Activated CD4-positive, alpha-beta T cell treated with anti-CD3 and anti-CD28 coated beads, Interleukin-2, Interleukin-6, amounts not matched to agents 100 ng/mL and 50 ng/mL, durations not matched to agents 16 hours and 8 hours (primary cell): ENCODE measurements at regions not wholly inside any gene's neighbourhood (a gene's known extent, or its start where the extent isn't known, plus 50 kb on each side); places are given as distances from the start of the nearest gene placed in this dataset.
"Not testable (repeated sequence)": the region's sequence is repeated elsewhere in the genome, so short reads cannot be mapped to it uniquely, and the experiment has no call there.

ENCODE experiments used
- DNase-seq: peaks from one replicate; pipeline ENCODE4 v3.0.0-alpha.2; 2020

DNA sequence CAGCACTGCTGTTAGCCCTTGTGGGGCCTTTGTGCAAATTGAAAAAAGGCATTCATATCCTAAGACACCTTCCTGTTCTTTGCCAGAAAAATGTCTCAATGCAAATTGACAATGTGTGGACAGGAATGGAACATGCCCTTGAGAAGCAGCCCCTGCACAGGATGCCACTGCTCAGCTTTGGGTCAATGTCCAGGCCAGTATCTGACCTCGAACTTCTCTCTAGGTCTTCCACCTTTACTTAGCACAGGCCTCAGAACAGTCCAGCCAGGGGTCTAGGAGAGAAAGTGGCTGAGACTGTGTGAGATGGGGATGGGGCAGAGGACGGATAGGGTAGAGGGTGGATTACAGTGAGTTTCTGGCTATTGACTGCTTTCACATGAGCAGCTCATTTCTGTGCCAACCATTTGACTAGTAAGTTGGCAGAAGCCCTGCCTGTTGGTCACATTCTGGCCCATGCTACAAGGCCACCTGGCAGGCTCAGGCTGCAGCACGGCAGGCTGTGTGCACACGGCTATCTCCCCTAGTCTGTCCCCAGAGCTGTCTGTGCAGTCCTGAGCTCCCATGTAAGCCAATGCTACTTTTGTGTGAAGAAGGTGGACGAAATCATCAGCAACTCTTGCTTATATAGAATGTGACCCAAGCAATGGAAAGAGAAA is 254.5 kb upstream of the PLGLB1 start:
- not testable (repeated sequence) for DNase-seq

GRCh38 chr2:87276673-87277072 is 255.0 kb upstream of the PLGLB1 start:
- not testable (repeated sequence) for DNase-seq

GRCh38 chr2:87277734-87278133 is 256.1 kb upstream of the PLGLB1 start:
- not testable (repeated sequence) for DNase-seq

DNA sequence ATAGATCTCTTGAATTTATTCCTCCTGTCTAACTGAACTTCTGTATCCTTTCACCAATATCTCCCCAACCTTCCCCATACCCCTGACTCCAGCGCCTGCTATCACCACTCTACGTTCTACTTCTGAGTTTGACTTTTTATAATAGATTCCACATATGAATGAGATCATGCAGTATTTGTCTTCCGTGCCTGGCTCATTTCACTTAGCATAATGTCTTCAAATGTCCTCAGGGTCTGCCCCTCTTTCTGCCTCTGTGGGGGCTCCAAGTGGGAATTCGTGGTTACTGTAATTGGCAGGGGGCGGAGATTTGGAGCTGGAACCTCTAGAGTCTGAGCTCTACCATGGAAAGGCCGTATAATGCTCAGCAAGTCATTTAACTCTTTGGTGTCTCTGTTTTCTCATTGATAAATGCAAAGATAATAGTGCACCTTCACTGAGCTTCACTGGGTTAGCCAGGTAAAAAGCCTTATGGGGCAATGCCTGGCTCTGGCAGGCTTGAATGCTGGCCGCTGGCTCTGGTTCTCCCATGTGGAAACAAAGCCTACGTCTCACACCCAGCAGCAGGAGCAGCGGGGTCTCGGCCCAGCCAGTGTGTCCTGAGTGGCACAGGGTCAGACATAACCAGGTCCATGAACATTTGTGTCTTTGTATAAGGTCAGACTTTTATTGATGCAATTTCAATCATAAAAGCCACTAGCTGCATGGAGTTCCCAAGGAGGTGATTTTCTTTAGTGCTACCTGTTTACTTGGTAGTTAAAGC is 259.1 kb upstream of the PLGLB1 start:
- not testable (repeated sequence) for DNase-seq

DNA sequence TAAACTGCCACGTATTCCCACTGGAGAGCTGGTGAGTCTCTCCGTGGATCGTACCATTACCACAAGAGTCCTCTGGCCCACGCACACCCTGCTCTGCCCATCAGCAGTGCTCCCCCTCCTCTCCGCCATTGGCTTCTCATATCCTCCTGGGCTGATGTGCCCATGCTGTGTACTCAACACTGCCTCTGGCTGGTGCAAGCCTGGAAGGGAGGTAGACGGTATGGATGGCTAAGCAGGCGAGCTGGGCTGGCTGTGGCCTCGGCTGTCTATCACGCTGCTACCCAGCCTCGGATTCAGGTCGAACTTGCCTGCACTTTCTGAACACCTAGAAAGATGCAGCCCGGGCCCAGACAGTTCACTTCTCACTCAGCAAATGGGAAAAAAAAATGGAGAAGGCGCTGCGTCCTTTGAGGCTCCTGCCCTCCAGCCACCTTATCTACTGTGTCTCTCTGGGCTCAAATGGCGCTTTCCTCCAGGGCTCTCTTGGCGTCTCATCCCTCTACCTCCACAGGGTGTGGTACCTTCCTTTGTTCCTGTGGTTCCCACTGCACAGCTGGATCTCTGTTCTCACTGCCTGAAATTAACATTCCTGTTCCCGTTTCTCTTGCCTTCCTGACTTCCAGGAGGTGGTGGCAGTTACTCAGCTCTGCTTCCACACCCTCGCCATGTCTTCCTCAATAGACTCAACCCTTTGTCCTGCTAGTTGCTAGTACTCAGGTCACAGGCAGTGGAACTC is 262.3 kb upstream of the PLGLB1 start:
- DNase-seq = not testable (repeated sequence)

GRCh38 chr2:87284471-87284772 is 262.8 kb upstream of the PLGLB1 start:
- not testable (repeated sequence) for DNase-seq

DNA sequence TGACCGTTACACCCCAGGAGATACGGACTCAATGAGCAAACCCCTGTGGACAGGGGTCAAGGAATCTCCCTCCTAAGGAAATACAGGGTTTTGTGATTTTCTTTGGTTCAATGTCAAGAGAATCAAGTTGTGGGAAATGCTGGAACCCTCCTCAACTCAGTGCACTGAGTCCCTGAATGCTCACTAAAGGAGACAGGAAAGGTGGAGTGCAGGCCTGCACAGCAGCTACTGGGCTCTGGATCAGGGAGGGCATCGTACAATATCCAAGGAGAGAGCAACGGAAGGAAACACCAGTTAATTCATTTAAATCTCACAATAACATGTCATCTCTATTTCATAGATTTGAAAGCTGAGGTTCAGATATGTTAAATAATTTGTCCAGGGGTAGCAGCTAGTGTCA is 263.5 kb upstream of the PLGLB1 start:
- not testable (repeated sequence) for DNase-seq

GRCh38 chr2:87290566-87291307 is 269.1 kb upstream of the PLGLB1 start:
- DNase-seq = not testable (repeated sequence)

DNA sequence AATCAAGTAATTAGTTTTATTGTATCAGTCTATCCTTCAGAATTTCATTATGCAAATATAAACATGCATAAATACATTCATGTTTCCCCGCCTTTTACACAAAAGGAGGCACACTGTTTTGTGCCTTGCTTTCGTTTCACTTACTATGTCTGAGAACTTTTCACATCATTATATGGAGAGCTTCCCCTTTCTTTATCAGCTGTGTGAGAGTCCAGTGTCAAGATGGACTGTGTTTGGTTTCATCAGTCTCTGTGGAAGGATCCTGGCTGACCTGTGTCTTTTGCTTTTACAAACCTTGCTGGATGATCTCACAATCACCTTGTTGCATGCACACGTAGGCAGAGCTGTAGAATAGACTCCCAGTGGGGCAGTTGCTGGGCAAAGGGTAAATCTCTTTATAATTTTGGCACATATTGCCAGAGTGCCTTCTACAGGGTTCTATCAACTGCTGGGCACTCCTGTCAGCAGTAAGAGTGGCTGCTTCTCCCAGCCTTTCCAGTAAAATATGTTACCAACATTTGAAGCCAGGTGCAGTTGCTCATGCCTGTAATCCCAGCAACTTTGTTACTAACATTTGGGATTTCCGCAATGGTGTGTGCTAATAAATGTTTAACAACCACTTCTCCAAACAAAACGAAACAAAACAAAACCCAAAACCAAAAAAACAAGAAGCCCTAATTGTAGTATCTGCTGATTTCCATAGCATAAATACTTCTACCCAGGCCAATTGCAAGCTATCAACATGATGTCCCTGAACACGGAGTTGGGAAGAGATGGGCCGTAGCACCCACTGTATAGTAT is 270.0 kb upstream of the PLGLB1 start:
- DNase-seq = not testable (repeated sequence)

DNA sequence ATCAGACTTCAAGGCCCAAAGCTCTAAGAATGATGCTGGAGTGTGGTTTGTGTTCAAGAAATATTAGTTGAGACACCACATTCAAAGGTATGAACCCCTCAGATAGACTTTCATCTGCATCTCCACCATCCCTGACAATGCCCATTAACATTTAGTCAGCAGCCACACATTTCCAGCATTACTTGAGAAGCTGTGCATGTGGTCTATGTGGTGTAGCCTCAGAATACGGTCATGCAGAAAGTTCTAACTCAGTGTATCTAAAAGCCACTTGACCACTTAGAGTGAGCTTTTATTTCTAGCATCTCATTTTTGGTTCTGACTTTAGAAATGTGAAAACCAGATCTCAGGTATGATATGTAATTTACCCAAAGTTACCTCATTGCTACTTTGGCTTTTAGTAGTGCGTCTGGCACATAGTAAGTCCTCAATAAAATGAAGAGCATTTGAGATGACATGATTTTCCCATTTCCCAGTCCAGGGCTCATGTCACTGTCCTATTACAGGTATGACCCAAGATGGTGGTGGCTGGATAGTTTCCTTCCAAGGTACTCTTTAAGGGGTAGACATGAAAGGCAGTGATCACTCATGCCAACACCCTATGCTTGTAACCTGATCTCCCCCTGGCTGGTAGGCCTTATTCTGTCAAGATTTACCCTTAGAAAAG is 272.4 kb upstream of the PLGLB1 start:
- peak; percentile 26 for DNase-seq

GRCh38 chr2:87295135-87295534 is 273.5 kb upstream of the PLGLB1 start:
- not testable (repeated sequence) for DNase-seq

GRCh38 chr2:87301349-87301748 is 279.7 kb upstream of the PLGLB1 start:
- DNase-seq = not testable (repeated sequence)

DNA sequence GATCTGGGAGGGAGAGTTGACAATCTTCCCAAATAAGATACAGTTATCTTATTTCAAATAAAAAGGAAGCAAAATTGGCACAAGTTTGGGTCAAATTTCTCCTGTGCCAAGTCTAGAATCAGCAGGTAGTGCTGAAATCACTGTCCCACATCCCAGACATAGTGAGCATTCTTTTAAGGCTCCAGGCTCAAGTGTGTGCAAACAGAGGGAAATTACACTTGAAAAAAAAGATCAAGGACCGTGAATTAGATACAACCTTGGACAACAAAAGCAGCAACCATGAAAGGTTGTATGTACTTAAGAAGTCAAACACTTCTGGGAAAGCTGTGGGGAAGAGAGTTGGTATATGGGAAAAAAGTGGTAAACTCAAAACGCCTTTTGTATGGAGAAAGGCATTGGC is 280.2 kb upstream of the PLGLB1 start:
- DNase-seq = not testable (repeated sequence)

- not testable (repeated sequence) for DNase-seq
Measured at GRCh38 chr2:87308621-87309020, 287.0 kb upstream of the PLGLB1 start.

DNA sequence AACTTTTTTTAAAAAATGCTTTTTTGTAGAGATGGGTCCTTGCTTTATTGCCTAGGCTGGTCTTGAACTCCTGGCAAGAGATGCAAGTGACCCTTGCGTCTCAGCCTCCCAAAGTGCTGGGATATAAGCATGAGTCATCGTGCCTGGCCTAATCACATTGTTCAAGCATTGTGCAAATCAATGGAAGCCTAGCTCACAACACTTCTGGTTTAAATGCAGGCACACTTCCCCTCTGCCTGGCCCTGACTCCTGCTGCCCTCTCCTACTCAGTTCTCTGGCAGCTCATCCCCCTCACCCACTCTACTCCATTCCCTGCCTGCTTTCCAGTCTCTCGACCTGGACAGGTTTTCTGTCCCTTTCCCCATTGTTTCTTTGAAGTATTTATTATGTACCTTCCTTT is 288.1 kb upstream of the PLGLB1 start:
- not testable (repeated sequence) for DNase-seq

- not testable (repeated sequence) for DNase-seq
Measured at GRCh38 chr2:87311896-87312441, 290.3 kb upstream of the PLGLB1 start.

- peak; percentile 17 for DNase-seq
Measured at GRCh38 chr2:87314622-87315021, 293.0 kb upstream of the PLGLB1 start.

GRCh38 chr2:87315183-87315902 is 293.7 kb upstream of the PLGLB1 start:
- DNase-seq = peak; percentile 78

- not testable (repeated sequence) for DNase-seq
Measured at GRCh38 chr2:87317193-87317592, 295.5 kb upstream of the PLGLB1 start.

DNA sequence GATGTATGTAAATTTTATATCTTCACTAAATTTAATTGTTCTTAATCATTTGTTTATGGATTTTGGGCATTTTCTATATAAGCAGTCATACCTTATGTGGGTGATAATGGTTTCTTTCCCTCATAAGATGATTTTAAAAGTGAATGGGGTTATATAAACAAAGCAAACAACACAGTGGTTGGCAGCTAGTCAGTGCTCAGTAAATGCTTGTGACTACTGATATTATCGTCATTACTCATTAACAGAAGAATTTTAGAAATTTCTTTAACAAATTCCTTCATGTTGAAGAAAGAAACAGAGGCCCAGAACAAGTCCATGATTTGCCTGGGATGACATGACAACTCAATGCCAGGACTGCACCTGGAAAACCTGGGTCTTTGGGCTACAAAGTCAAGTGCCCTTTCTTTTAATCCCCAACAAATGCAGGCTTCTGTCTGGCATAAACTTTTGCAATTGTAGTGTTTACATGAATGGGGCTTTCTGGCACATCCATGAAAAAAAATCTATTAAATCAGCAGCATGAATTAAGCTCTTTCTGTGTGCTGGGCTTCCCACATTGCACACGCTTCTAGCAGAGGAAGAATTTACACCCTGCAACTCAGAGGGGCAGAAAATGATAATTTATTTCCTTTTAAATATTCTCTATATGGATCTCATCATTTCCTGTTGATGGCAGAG is 297.3 kb upstream of the PLGLB1 start:
- DNase-seq = not testable (repeated sequence)
